Left hindlimb (tissue), 1 donor: ENCODE measurements at regions not wholly inside any gene's neighbourhood (a gene's known extent, or its start where the extent isn't known, plus 50 kb on each side); places are given as distances from the start of the nearest gene placed in this dataset.
"Not testable (repeated sequence)": the region's sequence is repeated elsewhere in the genome, so short reads cannot be mapped to it uniquely, and the experiment has no call there.

Source experiments
- DNase-seq: peaks from one replicate; pipeline ENCODE4 v3.0.0-alpha.2; 2018

DNA sequence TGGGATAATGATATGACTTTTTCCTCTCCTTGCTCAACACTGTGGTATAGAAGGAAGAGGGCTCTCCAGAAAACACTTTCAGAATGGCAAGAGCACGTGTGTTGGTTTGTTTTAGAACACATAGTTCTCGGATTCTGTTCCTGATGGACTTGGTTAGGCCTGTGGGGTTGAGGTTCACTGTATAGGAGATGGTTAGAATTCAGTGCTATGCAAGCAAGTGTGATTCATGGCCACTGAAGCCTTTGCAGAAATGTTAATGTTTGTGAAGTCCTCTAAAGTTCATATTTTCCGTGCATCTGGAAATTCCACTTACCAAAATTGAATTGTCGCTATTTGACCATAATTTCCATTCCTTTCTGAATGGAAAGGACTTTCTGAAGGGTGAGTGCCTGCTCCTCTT lies 233.2 kb upstream of the DDHD1 start:
- DNase-seq: no peak

DNA sequence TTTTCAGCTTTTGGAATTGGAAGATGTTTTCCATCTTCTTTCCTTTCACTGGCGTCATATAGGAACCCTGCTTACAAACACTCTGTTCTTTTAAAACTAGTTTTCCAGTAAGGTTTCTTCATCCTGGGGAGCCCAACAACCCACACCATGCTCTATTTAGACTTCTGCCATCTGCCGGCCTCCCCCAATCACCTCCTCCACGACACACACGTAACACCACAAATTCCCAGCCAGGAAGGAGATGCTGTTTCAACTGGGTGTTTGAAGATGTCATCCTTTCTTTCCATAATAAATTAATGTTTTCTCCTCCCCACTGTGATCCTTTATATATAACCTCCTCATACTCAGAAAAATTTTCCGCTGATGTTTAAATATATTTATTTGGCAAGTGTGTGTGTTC lies 231.4 kb upstream of the DDHD1 start:
- DNase-seq: no peak

DNA sequence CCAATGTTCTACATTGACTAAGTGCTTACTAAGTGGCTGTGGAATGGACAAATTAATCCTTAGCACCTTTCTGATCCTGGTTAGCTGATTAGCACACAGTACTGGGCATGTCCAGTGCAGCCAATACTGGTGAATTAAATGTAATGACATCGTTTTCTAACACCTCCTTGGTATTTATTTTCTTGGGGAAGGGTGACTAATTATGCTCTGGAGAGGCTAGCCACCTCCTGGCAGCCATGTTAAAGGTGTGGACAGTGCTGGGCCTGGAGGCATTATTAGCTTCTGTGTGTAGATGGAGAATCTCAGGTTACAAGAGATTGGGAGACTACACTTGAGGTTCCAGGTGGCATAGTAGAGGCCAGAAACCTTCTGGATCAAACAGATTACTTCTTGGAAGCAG lies 230.9 kb upstream of the DDHD1 start:
- no peak for DNase-seq

DNA sequence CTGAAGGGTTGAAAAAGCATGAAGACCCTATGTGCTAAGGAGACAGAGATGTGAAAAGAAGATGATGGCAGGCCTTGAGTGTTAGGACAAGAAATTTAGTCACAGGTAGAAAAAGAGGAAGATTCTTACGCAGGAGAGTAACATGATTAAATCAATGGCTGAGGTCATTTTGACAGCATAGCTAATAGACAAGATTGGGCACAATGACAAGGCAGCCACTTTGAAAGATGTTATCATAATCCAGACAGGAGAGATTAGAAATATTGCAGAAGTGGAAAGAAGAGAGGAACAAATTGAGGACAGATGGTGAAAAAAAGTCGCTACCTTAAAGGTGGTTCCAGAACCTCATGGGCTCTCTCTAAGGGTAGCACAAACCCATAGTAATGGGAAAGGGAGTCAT lies 228.8 kb upstream of the DDHD1 start:
- no peak for DNase-seq

DNA sequence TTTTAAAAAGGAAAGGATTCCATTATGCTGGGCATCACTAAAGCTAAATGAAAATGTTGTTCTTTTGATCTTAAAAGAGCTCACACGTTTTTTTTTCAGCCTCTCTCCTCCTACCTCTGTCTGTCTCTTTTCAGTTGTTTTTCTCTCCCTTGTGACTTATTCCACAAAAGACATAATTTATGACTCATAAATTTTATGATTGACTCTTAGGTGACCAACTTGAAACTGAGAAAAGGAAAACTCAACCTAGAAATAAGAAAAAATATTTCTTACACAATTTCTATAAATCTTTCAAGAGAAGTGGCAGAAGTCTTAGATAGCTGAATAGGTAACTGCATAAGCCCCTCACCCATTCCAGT lies 227.7 kb upstream of the DDHD1 start:
- no peak for DNase-seq

DNA sequence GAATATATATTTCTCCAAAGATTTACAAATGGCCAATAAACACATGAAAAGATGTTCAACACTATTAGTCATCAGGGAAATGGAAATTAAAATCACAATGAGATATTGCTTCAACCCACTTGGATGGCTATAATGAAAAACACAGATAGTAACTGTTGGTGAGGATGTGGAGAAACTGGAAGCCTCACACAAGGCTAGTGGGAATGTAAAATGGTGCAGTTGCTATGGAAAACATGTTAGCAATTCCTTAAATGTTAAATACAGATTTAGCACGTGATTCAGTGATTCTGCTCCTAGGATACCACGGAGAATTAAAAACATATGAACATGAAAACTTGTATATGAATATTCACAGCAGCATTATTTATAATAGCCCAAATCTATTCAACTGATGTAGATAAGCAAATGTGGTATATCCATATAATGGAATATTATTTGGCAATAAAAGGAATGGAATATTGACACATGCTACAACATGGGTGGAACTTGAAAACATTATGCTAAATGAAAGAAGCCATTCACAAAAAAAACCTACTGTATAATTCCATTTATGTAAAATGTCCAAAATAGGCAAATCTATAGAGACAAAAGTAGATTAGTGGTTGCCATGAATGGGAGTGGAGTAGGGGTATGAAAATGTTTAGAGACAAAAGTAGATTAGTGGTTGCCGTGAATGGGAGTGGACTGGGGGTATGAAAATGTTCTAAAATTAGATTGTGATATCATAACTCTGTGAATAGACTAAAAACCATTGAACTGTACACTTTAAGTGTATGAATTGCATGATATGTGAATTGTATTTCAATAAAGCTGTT lies 227.1 kb upstream of the DDHD1 start:
- DNase-seq: no peak

DNA sequence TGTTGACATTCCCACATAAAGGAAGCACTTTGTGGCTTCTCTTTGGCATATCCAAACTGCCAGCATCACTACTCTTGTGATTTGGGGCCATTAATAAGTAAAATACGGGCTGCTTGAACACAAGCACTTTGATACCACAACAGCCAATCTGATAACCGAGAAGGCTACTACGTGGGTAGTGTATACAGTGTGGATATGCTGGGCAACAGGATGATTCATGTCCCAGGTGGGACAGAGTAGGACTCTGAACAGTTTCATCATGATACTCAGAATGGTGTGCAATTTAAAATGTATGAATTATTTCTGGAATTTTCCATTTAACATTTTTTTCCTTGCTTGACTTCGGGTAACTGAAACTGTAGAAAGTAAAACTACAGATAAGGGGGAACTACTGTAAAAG lies 225.0 kb upstream of the DDHD1 start:
- DNase-seq: no peak

DNA sequence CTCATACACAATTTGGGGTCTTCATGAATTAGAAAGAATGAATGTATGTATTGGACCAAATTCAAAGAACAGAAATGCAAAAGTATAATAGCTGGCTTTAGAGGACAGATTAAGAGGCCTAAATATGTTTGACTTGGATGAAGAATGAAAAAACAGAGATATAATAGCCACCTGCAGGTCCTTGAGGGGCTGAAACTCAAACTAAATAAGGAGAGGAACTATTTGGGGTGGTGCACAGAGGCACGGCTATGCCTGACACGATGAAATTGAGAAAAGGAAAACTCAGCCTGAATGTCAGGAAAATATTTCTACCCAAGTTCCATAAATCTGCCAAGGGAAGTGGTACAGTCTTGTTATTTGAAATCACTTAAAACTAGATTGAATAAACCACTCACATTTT lies 222.9 kb upstream of the DDHD1 start:
- DNase-seq: no peak

DNA sequence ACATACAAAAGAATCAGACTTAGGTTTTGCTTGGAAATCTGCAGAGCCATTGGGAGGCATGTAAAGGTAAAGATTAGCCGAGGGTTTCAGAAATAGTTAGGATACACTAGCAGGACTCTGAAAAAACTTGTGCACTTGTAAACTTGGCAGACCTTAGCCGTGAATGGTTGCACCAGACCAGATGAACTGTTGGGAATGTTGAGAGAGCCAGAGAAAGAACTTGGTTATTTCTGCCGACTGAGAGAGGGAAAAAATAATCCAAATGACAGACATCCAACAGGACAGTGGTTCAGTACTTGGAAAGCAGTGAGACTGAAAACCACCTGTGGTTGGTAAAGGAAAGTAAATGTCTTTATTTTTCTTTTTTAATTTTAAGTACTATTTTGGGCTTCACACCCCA lies 222.5 kb upstream of the DDHD1 start:
- no peak for DNase-seq

DNA sequence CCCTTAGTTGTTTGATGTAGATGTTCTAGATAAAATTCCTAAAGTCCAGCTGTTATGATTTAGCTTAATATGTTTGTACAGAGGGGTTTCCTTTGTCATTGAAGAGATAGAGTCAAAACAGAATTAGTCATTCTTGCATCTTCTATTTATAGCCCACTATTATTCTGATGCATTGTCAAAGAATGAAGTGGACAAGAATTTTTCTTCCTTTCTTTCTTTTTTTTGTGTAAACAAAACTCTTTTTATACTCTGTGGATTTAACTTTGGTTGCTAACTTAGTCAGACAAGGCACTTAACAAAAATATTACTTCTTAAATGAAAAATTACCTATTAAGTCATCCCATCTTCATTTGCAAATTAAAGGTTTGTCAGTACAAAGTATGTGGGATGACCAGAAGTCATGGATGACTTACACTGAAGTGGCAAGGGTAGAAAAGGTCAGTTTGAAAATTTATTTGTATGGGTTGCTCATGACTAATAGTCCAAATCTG lies 215.6 kb upstream of the DDHD1 start:
- no peak for DNase-seq

DNA sequence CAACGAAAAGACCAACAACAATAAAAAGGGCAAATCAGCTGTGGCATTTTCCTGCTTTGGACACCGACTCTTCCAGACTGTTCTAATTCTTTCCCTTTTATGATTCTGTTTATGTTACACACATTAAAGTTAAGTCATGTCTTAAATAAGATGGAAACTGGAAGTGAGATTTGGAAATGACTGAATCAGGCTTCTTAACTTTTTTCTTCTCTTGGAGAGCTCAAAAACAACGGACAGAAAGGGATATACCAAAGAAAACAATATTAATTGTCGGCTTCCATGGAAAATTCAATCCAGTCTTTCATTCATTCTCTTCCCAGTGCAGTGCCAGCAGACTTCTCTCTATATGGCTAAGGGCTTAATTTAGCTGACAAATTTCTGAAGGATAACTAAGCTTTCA lies 214.9 kb upstream of the DDHD1 start:
- no peak for DNase-seq

DNA sequence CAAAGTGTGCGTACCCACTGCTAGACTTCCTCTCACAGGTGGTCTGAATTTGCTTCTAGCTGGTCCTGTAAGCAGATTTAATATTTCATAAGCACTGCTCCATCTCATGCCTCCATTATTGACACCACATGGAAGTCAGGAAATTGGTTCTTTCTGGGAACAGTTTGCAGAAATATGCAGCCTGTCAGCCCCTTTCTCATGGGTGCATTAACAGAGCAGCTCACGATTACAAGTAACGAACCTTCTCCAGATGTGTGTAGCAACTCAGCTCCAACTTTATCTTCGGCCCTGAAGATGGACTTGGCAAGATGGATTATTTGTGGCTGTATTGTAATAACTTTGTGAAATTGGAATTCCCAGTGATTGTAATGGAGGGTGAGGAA lies 214.5 kb upstream of the DDHD1 start:
- DNase-seq: peak; percentile 75

DNA sequence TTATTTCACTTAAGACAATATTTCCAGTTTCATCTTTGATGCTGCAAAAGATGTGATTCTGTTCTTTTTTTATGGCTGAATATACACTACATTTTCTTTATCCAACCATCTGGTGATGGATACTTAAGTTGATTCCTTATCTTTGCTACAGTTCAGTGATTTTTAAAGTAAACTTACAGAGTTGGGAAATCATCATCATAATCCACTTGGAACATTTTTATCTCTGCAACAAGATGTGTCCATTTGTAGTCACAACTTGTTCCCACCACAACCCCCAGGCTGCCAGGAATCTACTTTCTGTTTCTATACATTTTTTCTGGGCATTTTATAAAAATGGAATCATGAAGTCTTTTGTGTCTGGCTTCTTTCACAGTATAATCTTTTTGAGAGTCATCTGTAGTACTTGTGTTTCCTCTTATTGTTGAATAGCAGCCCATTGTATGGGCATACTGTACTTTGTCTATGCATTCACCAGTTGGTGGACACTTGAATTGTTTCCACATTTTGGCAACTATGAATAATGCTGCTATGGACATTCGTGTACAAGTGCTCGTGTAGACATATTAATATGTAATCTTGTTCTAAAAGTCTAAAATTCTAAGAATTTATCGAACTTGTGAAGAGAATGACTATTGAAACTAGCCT lies 212.5 kb upstream of the DDHD1 start:
- DNase-seq: no peak

DNA sequence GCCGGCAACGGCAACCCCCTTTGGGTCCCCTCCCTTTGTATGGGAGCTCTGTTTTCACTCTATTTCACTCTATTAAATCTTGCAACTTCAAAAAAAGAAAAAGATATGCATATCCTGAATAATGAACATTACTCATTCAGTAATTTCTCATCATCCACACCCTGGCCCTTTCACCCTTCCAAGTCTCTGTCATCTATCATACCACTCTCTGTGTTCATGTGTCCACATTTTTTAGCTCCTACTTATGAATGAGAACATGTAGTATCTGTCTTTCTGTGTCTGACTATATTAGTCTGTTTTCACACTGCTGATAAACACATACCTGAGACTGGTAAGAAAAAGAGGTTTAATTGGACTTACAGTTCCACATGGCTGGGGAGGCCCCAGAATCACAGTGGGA lies 209.8 kb upstream of the DDHD1 start:
- not testable (repeated sequence) for DNase-seq

DNA sequence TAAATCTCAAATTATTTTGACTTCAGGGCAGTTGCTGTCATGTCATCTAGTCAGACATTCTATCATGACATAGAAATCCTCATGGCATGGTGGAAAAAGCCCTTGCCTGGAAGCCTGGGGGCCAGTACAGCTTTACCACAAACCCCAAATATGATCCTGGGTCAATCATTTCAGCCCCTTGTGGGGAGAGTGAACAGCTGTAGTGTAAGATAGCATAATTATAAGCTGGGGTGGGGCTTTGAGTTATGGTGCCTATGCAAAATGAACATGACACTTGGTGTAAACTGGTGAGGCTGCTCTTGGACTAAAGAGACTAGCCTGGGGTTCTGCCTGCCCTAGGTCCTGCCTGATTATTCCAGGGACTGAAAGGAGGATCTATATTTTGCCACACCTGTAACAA lies 207.7 kb upstream of the DDHD1 start:
- DNase-seq: no peak

DNA sequence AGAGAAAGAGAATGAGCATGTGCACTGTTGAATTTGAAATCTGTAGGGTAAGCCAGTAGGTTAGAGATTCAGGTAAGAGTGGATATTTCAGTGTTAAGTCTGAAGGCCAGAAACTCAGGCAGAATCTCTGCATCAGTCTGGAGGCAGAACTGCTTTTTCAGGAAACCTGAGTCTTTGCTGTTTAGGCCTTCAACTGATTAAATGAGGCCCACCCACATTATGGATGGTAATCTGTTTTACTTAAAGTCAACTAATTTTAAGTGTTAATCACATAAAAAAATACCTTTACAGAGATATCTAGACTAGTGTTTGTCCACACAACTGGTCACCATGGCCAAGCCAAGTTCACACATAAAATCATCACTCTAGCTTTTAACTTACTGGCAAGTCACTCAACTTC lies 205.0 kb upstream of the DDHD1 start:
- no peak for DNase-seq

DNA sequence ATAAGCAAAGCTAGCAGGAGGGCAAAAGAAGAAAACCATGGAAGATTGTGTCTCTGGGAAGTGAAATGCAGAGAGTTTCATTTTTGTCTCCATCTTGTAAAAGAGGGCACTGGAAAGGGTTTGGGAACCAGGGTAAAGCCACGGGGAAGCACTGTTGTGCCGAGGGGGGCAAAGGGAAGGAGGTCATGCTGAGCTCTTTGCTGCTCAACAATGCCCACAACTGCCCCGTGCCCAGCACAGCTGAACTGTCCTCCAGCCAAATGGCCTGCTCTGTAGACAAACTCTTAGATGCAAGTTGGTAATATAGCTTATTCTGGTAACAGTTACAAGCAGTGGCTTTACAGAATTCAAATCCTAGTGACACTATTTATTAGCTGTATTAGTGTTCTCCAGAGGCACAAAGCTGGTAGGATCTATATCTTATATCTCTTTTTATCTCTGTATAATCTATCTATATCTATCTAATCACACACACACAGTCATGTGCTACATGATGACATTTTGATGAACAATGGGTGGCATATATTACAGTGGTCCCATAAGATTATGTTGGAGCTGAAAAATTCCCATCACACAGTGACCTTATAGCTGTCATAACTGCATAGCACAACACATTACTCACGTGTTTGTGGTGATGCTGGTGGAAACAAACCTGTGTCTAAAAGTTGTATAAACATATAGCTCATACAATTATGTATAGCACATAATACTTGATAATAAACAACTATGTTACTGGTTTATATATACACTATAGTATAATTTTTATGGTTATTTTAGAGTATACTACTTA lies 203.4 kb upstream of the DDHD1 start:
- DNase-seq: no peak

DNA sequence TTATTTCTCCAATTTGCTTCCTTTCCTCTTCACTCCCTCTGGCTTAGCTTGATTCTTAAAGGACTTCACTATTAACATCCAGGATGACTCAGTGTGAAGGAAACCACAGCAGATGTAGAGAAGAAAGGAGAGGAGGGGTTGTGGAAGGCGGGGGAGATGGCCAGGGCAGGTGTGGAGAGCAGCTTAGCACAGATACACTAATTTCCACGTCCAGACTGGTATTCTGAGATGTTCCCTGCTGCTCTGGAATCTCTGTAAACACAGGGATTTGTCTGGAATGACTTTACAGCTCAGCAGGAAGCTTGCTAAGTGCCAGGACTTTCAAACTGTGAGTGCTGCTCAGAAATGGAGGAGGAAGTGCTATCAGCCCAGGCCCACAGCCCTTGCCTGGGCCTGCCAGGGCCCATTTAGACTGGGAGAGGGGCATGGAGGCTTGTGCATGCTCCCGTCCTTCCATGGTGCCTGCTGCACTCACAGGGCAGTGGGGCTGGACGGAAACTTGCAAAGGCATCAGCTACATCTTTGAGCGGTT lies 202.5 kb upstream of the DDHD1 start:
- peak; percentile 42 for DNase-seq

DNA sequence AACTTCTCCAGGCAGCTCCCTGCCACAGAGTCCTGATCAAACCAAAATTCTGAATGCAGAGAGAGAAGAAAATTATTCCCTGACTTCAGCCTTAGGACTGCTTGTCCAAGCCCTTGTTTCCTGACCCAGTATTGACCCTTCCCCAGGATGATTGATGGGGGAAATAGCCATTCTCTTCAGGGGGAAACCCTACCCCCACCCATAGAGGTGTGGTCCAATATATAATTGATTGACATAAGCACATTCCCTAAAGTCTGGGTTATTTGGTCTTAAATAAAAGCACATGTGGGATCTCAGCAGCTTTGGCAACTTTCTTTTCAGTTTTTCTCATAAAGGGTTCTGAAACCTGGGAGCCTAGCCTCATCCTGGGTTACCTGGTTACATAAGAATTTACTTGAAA lies 201.2 kb upstream of the DDHD1 start:
- no peak for DNase-seq

DNA sequence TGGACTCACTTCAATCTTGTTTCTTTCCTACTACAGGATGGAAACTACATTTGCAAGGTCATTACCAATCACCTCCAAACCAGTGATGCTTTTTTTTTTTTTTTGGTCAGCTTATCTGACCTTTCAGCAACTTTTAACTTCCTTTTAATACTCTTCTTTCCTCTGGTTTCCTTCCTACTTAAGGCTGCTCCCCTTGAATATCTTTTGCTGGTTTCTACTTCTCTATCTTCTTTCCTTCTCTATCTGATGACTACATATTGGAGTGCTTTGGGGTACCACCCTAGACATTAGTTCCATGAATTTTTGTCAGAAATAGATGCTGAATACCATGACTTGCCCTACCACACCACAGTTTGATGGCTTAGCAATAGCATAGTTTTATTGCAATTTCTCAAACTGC lies 197.7 kb upstream of the DDHD1 start:
- DNase-seq: no peak

DNA sequence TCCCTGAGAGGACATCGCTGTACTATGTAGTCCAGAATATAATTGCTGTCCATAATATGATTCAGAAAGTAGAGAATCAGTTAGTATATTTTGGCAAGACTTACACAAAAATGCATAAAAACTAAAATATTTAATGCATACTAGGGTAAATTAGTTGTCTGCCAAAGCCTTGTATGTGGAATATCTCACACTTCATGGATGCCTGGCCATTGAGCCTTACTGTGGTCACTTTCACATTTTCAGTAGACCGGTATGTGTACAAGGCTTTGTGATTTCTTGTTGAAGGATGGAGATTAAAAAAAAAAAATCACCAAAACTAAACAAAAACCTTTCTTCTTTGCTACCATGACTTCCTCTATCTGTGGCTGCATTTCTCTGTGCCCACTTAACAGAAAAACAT lies 197.3 kb upstream of the DDHD1 start:
- no peak for DNase-seq

DNA sequence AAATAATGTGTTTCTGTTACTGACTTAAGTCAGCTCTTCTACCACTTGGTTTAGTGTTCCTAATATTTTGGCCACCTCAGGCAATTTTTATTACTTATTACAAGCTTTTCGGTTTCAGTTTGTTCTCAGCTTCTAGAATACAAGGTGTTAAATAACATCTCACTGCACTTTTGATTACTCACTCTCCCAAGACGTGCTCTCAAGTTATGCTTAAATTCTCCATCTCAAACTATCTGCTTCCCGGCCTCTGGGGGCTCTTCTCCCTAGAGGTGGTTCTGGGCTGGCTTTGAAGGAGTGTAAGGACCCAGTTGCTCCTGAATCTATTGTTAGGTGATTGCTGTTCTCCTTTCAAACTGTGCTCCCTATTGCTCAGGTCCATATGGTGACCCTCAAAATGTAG lies 193.9 kb upstream of the DDHD1 start:
- DNase-seq: no peak

DNA sequence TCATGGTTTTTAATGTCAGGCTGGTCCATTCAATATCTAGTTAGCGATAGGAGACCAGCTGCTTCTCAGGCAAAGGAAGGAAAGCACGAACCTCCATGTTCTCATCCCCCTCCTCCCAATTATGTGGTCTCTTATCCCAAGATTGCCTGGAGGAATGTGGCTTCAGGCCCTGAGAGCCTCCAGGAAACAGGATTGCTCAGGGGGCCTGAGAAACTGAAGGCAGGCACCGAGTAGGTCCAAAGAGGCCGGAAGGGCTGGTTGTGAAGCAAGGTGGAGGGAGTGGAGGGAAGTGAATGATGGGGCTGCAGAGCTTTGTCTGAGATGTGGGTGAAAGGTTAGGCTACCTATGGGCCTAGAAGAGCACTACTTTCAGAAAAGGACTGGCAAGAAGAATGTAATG lies 188.2 kb upstream of the DDHD1 start:
- DNase-seq: no peak

DNA sequence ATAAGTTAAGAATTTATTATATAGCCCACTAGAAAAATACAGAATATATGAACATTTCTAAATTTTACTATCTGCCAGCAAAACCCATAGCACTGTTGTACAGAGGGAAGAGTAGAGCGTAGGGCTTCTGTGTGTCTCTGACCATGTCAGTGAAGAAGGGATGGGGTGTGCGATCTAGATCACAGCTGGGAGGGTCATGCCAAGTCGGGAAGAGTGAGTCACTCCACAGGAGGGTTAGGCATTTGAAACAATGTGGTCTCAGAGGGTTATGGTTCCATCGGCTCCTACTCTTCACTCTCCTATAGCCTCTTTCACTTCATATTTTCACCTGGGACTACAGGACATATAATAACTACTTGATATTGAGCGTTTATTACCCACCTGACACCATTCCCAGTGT lies 185.1 kb upstream of the DDHD1 start:
- DNase-seq: no peak
